GM18505 (cell line): ENCODE measurements at regions not wholly inside any gene's neighbourhood (a gene's known extent, or its start where the extent isn't known, plus 50 kb on each side); places are given as distances from the start of the nearest gene placed in this dataset.

Experiments used
- ATAC-seq: cut with Tn5 transposase; IDR thresholded peaks from one replicate; pipeline ENCODE4 v1.9.1; 2021; ENCODE audit not compliant: unreplicated experiment
- POLR2A ChIP-seq: IDR thresholded peaks from 4 replicates; pipeline ENCODE4 v1.6.1; 2011; ENCODE audit warnings: borderline replicate concordance; ENCODE audit not compliant: insufficient read depth, insufficient read length; ENCODE audit errors: extremely low read depth

GRCh38 chr12:19958389-19958788 lies 409.9 kb upstream of the PDE3A start:
- TF ChIP-seq POLR2A: no peak
- no peak for ATAC-seq

GRCh38 chr12:19959353-19959752 lies 409.0 kb upstream of the PDE3A start:
- ATAC-seq: no peak
- TF ChIP-seq POLR2A: no peak

- ATAC-seq: no peak
Observed at GRCh38 chr12:19960527-19960926, 407.8 kb upstream of the PDE3A start.

GRCh38 chr12:19962192-19962591 lies 406.1 kb upstream of the PDE3A start:
- TF ChIP-seq POLR2A: no peak
- no peak for ATAC-seq

More at GRCh38 chr12:19960527-19960926, 407.8 kb upstream of the PDE3A start:
- TF ChIP-seq POLR2A: no peak

- TF ChIP-seq POLR2A: no peak
- ATAC-seq: no peak
Observed at GRCh38 chr12:19963972-19964371, 404.4 kb upstream of the PDE3A start.

GRCh38 chr12:19964549-19964948 lies 403.8 kb upstream of the PDE3A start:
- no peak for ATAC-seq
- TF ChIP-seq POLR2A: no peak

- ATAC-seq: no peak
- no peak for TF ChIP-seq POLR2A
Observed at GRCh38 chr12:19965196-19966038, 402.9 kb upstream of the PDE3A start.

GRCh38 chr12:19967001-19967400 lies 401.3 kb upstream of the PDE3A start:
- no peak for ATAC-seq
- TF ChIP-seq POLR2A: no peak

GRCh38 chr12:19967431-19967830 lies 400.9 kb upstream of the PDE3A start:
- ATAC-seq: no peak
- TF ChIP-seq POLR2A: no peak

- TF ChIP-seq POLR2A: no peak
- ATAC-seq: no peak
Observed at GRCh38 chr12:19970116-19970515, 398.2 kb upstream of the PDE3A start.

- TF ChIP-seq POLR2A: no peak
- ATAC-seq: no peak
Observed at GRCh38 chr12:19970821-19971220, 397.5 kb upstream of the PDE3A start.

- no peak for TF ChIP-seq POLR2A
Observed at GRCh38 chr12:19971361-19972280, 396.7 kb upstream of the PDE3A start.

More at GRCh38 chr12:19971361-19972280, 396.7 kb upstream of the PDE3A start:
- ATAC-seq: no peak
